ENCODE measurements at regions not wholly inside any gene's neighbourhood (a gene's known extent, or its start where the extent isn't known, plus 50 kb on each side); places are given as distances from the start of the nearest gene placed in this dataset.

DNA sequence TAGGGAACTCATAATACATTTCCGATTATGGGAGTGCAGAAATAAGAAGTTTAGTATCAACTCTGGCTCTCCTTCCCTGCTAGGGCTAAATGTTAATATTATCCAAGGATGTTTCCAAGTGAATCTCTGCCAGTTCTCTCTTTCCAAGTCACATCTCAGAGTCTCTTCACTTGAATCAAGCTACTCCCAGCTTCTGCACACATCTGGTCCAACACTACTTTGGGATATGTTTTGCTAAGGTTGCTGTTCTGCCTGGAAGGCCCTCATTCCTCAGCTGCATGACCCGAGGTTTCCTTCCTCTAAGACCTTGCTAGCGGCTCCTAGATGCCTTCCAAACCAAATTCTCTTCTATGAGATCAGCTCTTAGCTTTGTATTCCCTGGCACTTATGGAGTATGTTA is 331.8 kb downstream of the GJA1 start:
- TF ChIP-seq, protein P1, sequence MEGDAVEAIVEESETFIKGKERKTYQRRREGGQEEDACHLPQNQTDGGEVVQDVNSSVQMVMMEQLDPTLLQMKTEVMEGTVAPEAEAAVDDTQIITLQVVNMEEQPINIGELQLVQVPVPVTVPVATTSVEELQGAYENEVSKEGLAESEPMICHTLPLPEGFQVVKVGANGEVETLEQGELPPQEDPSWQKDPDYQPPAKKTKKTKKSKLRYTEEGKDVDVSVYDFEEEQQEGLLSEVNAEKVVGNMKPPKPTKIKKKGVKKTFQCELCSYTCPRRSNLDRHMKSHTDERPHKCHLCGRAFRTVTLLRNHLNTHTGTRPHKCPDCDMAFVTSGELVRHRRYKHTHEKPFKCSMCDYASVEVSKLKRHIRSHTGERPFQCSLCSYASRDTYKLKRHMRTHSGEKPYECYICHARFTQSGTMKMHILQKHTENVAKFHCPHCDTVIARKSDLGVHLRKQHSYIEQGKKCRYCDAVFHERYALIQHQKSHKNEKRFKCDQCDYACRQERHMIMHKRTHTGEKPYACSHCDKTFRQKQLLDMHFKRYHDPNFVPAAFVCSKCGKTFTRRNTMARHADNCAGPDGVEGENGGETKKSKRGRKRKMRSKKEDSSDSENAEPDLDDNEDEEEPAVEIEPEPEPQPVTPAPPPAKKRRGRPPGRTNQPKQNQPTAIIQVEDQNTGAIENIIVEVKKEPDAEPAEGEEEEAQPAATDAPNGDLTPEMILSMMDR (conservative IDR thresholded peaks at IDR 0.05; ENCODE audit: low read length), result no peak
- no peak for TF ChIP-seq EZH2phosphoT487 (IDR thresholded peaks at IDR 0.05; ENCODE audit: borderline replicate concordance)

Measured in Loucy (cell line).